ACHN (cell line): ENCODE measurements at regions not wholly inside any gene's neighbourhood (a gene's known extent, or its start where the extent isn't known, plus 50 kb on each side); places are given as distances from the start of the nearest gene placed in this dataset.
A peak's percentile ranks its signal among the peaks of the same experiment; 100 is the strongest.

ENCODE experiments used
- DNase-seq: peaks from one replicate; pipeline ENCODE4 v3.0.0-alpha.2; 2015
- in situ Hi-C: cut with HindIII; loops from 2 replicates; pipeline ENCODE4 v1.10.0; 2017; ENCODE audit warnings: low sequenced_read_pairs, low pct_ligation_motif_present, low pct_unique_long_range_greater_than_20kb

- no peak for DNase-seq
- in situ Hi-C loops = no loop called here
Measured at GRCh38 chr2:19706332-19706731, 195.5 kb downstream of the TTC32 start.

GRCh38 chr2:19702267-19702666 is 199.5 kb downstream of the TTC32 start:
- in situ Hi-C loops = no loop called here

GRCh38 chr2:19700861-19701585 is 200.8 kb downstream of the TTC32 start:
- no peak for DNase-seq
- in situ Hi-C loops = no loop called here

More at GRCh38 chr2:19702267-19702666, 199.5 kb downstream of the TTC32 start:
- DNase-seq = no peak

GRCh38 chr2:19697131-19697530 is 204.7 kb downstream of the TTC32 start:
- no peak for DNase-seq
- in situ Hi-C loops = no loop called here

- no peak for DNase-seq
- in situ Hi-C loops = no loop called here
Measured at GRCh38 chr2:19695706-19696105, 206.1 kb downstream of the TTC32 start.

- DNase-seq = no peak
- in situ Hi-C loops = no loop called here
Measured at GRCh38 chr2:19691892-19692291, 209.9 kb downstream of the TTC32 start.

- in situ Hi-C loops = no loop called here
- DNase-seq = no peak
Measured at GRCh38 chr2:19690429-19690828, 211.4 kb downstream of the TTC32 start.

- in situ Hi-C loops = no loop called here
- no peak for DNase-seq
Measured at GRCh38 chr2:19689646-19690168, 212.1 kb downstream of the TTC32 start.

GRCh38 chr2:19688059-19688458 is 213.7 kb downstream of the TTC32 start:
- in situ Hi-C loops = no loop called here
- no peak for DNase-seq

GRCh38 chr2:19687017-19687659 is 214.6 kb downstream of the TTC32 start:
- in situ Hi-C loops = no loop called here

GRCh38 chr2:19686439-19686838 is 215.3 kb downstream of the TTC32 start:
- DNase-seq = no peak
- in situ Hi-C loops = no loop called here

More at GRCh38 chr2:19687017-19687659, 214.6 kb downstream of the TTC32 start:
- DNase-seq = no peak

- in situ Hi-C loops = no loop called here
- DNase-seq = no peak
Measured at GRCh38 chr2:19685731-19686130, 216.1 kb downstream of the TTC32 start.

- in situ Hi-C loops = no loop called here
- no peak for DNase-seq
Measured at GRCh38 chr2:19684516-19684915, 217.3 kb downstream of the TTC32 start.

GRCh38 chr2:19683556-19683955 is 218.2 kb downstream of the TTC32 start:
- in situ Hi-C loops = no loop called here
- no peak for DNase-seq

- in situ Hi-C loops = no loop called here
Measured at GRCh38 chr2:19682493-19682892, 219.3 kb downstream of the TTC32 start.

GRCh38 chr2:19677825-19678518 is 223.8 kb downstream of the TTC32 start:
- no peak for DNase-seq
- in situ Hi-C loops = no loop called here

More at GRCh38 chr2:19682493-19682892, 219.3 kb downstream of the TTC32 start:
- peak; percentile 86 for DNase-seq

- no peak for DNase-seq
- in situ Hi-C loops = no loop called here
Measured at GRCh38 chr2:19677215-19677777, 224.5 kb downstream of the TTC32 start.

- DNase-seq = no peak
- in situ Hi-C loops = no loop called here
Measured at GRCh38 chr2:19676770-19677169, 225.0 kb downstream of the TTC32 start.

GRCh38 chr2:19675856-19676460 is 225.8 kb downstream of the TTC32 start:
- DNase-seq = no peak
- in situ Hi-C loops = no loop called here
